ENCODE measurements at regions not wholly inside any gene's neighbourhood (a gene's known extent, or its start where the extent isn't known, plus 50 kb on each side); places are given as distances from the start of the nearest gene placed in this dataset.
A peak's percentile ranks its signal among the peaks of the same experiment; 100 is the strongest.

DNA sequence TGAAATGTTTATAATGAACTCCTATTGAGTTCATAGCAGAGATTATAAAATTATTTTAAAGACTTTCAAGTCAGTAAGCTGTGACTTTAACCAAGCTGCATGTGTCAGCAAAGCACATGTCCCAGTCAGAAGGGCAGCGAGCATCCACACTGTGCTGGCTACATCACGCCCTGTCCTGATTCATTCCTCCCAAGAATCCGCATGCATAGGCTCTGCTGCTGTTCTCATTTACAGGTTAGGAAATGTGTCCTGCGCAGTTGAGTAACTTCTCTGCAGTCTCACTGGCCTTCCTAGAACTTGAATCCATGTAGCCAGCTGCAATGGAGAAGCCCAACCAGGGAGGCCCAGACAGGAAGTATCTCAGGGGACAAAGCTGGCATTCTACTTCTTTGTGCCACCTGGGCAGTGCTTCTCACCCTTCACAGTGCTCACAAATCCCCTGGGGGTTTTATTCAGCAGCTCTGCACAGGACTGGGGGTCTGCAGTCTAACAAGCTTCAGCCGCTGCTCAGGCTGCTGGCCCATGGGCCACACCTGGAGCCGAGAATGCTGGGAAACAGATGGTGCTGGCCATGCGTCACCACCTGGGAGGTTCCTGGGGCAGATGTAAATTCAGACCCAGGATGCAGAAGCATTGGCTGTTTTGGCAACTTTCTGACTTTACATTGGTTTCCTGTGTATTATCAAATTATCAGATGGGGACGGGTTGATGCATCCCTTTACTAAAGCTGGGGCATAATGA is 192.8 kb upstream of the GDF10 start:
- DNase-seq, result no peak

DNA sequence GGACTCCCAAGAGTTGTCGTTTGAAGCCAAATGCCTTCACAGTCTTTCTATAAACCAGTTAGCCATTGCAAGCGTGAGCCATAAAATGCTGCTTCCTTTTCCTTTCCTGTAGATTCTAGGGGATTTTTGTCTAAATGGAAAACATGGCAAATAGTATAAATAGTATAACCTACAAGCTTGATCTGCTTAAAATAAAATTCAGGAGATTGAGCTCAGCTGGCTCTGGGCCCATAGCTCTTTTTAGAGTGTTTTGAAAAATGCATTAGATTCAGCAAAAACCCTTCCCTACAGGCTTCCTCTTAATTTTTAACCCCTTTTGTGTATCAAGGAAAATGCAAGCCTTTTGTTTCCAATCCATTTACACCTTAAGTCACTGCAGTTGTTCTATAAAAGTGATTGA is 190.1 kb upstream of the GDF10 start:
- DNase-seq, result no peak

DNA sequence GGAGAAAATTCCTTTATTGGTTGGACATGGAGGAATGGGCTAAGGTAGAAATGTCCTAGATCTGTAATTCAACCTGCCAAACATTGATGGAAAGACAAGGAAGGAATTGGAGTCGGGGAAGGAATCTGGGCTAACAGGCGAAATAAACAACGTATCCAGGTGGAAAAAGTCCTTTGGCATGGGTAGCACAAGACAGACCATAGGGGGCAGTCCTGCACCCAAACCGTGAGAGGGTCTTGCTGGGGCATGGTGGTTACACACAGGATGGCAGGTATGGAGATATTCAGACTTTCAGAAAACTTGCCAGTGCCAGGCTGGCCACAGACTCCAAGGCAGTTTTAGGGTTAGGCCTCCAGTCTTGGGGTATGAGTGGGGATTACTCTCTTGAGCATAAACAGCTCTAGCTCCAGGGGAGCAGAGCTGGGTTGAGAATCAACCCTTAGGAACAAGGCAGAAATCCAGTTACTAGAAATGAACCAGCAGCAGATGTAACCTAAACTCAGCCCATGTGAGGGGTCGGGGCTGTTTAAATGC is 188.6 kb upstream of the GDF10 start:
- no peak for DNase-seq

DNA sequence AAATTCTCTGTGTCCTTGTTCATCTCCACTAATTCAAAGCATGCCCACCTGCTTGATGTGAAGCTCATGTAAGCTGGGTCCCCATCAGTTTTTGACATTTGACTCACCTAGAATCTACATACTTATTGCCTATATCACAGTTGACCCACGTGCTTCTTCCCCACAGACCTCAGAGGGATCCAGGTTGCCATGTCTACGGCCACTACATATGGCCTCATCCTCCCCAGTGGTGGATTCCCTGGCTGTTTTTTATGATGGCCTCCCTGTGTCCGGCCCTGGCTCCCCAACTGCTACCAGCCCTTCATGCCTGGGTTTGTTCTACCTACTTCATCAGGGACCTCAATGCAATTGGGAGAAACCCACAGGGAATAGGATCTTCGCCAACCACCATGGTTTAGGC is 187.4 kb upstream of the GDF10 start:
- DNase-seq, result no peak

DNA sequence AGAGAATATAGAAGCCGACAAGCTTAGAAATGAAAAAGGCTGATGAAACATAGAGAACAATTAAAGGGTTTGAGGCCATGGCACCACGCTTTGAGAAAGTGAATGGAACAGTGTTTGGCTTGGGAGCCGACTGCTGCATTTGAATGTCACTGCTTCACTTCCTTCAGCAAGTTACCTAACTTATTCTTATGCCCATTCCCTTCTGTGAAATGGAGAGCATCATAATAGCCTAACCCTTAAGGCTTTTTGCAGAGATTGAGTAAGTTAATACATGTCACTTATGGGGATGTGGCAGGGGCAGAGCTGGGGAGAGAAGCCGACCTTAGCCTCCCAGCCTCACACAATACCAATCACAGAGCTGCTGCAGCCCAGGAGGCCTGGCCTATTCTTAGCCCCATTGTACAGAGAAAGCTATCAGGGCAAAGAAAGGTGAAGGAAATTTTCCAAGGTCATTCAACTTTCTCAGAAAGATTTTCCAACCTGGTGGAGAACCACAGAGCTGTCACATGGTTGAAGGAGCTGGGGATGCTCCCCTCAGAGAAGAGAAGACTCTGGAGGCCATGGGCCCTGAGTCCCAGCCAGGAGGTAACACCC is 186.0 kb upstream of the GDF10 start:
- no peak for DNase-seq

DNA sequence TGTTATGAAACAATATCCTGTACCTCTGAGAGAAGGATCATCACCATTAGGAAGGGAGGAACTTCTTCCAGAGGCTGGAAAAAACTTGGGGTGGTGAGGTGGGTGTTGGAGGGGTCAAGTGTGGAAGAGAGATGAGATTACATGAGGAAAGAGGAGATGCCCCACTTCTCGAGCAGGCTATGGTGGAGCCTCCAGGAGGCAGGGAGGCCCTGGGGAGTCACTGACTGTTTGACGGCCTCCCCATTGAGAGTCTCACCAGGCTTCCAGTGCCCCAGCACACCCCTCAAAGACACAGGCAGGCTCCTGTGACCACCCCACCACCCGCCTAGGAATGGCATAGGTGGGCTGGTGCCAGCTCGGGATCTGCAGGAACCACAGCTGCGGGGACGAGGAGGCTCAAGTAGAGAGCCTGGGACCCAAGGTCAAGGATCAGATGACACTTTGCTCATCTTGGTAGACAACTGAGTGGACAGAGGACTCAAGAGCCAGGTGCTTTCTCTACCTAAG is 185.3 kb upstream of the GDF10 start:
- no peak for DNase-seq

DNA sequence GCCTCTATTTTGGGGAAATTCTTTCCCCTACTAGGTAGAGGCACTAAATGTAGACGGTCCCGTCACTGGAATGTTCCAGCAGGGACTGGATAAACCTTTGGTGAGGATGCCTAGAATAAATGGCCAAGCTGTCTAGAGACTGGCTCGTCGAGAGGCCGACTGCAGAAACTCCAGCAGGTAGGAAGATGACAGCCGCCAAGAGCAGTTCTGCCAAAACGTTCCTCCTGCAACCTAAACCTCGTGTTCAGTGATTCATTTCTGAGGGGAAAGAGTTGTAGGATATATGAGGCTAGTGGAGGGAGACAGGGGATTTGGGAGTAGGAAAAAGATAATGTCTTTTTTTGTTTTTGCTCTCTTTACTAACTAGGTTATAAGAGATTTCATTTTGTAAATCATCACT is 184.7 kb upstream of the GDF10 start:
- no peak for DNase-seq

DNA sequence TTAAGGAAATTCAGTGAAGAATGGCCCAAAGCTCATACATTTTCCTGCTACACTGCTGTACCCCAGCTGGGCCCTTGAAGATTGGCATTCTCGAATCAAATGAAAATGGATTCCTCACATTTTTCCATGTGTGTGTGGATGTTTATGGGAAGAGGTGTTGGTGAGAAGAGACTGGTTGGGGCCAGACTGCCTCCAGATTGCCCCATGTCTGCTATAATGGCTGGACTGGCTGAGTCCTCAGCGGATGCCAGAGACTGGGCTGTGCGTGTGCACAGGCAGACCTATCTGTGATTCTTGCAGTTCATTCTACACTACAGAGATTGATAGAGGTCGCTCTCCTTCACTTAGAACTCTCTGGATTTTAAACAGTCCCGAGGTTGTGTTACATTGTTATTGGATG is 183.6 kb upstream of the GDF10 start:
- no peak for DNase-seq

DNA sequence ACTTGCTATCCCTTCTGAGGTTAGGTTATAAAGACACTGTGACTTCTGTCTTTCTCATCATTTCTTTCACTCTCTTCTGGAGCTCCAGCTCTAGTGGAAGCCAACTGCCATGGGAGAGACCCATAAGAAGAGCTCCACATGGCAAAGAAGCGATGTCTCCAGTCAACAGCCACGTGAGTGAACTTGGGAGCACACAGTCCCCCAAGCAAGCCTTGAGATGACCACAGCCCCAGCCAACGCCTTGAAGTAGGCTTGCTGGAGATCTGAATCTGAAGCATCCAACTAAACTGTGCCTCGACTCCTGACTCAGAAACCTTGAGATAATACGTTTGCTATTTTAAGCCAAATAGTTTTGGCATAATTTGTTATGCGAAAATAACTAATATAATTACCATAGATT is 181.7 kb upstream of the GDF10 start:
- no peak for DNase-seq

DNA sequence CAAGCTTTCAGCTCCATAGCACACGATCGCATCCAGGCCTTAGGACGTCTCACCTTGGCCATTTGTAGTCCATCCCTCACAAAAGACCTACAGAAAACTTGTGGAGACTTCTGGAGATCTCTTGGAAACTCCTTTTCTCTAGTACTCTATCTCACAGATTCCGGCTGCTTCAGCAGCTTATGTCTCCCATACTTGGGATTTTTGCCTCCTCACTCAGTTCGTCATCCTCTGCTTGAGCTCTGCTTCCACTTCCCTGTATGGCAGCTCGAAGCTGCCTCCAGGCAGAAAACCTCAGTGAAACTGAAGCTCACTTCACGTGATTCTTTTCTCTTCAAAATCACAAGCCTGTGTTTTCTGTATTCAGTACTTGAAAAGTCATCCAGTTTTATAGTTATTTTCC is 178.7 kb upstream of the GDF10 start:
- DNase-seq, result no peak

DNA sequence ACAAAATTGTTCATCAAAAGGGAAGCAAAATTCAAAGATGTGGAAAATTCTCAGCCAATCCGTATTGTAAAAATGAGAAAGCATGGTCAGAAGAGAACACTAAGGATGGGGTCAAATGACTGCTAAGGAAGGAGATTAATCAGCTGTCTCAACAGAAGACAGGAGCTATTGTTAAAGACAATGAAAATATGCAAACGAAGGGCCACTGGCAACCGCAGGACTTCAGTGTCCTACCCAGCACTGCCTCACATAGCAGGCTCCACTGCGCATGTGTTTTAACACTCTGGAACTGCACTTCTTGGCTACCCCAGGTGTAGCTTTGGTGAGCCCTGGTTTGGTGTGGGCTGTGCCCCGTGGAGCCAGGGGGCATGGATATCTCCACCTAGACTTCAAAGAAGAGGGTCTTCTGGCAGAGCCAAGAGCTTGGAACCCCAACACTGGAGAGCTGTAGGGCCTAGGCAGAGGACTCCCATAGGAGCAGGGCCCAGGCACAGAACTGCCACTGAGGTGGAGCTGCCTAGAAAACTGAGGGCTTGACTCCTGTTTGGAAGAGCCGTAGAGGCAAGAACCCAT is 176.2 kb upstream of the GDF10 start:
- no peak for DNase-seq

DNA sequence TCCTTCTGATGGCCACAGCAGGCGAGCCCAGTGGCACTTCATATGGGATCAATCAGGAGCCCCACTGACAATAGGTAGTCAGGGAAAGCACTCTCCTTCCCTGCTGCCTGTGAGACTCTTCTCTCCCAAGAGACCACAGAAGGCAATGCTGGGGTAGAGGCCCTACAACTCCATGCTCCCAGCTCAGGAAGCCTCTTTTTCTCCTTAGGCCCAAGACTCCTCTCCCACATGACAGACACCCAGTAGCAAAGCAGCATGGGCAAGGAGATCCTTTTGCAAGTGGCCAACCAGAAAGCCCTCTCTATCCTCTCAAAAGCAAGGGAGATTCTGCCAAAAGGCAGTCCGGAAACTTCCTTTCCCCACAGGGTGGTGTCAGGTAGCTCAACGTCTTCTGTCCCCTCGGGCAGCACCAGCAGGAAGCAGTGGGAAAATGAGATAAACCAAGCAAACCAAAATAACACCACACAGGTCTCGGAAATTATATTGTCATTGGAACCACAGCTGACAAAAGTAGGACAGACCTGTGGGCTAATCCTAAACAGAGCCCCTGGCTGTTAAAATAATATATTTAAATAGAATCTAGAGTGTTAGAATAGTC is 172.7 kb upstream of the GDF10 start:
- DNase-seq, result no peak

DNA sequence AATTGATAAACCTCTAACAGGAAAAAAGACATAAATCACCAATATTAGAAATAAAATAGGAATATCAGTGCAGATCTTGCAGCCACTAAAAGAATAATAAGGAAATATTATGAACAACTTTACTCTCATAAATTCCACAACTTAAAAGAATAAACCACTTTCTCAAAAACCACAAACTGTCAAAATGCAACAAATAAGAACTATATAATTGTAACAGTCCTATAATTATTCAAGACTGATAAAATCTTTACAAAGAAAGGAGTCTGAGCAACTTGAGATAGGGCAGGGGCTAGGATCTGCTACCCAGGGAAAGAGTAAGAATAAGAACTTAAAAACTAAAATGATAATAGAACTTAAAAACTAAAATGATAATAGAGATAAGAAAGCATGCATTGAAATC is 169.5 kb upstream of the GDF10 start:
- no peak for DNase-seq

DNA sequence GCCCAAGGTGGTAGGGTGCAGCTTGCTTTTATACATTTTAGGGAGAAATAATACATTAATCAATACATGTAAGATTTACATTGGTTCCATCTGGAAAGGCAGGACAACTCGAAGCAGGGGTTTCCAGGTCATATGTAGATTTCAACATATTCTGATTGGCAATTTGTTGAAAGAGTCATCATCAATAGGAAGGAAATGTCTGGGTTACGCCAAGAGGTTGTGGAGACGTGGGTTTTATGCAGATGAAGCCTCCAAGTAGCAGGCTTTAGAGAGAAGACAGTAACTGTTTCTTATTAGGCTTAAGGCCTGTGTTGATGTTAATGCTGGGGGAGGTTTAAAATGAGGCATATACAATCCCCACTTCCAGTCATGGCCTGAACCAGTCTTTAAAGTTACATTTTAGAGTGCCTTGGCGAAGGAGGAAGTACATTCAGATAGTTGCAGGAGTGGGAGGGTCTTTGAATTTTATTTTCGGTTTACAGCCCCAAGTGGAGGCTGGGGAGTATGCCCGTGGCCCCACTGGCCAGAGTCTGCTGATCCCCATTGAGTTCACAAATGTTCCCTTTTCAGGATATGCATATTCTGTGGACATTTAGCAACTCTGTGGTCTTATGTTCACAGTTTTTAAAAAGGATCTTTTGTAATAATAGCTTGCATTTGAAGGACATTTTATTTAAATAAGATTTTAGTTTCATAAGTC is 166.0 kb upstream of the GDF10 start:
- DNase-seq, result peak; percentile 9

DNA sequence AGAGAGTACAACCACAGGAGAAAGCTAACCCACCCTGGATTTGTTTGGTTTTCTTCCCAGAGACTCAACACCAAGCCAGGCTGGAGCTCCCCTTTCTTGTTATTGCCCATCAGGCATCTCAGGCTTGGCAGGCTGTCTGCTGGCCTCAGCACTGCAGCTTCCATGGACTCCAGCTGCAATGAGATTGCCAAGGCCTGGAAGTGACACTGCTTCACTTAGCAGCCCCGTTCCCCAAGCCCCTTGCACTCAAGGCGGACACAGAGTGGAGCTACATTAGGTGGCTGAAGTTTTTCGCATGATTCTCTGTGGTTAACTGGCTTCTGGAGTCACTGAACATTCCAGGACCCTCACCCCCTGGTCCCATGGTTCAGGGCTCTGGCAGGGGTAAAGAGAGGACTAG is 163.1 kb upstream of the GDF10 start:
- DNase-seq, result no peak

DNA sequence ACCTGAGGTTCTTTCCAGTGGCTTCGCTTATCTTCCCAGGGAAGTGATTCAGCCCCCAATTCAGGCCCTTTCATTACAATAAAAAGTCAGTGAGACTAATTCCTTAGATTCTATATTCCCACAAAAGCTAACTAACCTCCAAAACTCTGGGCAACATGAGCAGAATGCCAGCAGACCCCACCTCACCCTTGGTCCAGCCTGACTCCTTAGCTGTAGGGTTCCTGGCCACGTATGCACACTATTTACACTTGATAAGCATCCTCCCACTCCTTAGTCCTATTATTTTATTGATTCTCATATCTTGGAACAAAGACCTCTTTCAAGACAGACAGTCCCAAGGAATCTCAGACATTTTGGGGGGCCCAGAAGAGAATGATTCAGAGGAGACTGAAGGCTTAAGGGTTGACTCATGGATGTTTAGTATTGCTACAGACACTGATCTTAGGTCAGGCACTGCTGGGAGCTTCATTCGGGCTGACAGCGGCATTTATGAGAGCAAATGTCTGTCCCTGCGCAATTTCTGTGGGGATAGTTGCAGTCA is 162.6 kb upstream of the GDF10 start:
- no peak for DNase-seq

DNA sequence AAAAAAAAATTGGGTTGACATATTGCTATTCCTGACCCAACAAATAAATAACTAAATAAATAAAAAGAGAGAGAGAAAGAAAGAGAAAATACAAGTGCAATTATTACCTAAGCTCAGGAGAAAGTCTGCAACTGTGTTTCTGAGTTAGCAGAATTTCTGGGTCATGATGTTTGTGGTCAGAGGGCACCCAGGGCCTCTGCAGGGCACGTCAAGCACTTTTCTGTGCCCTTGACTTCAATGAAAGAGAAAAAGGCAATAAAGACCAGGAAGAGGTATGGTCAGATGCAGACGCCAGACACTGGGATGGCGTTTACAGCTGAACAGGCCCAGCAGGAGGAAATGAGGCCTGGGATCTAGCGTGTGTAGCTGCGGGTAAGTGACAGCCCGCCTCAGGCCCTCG is 160.9 kb upstream of the GDF10 start:
- no peak for DNase-seq

DNA sequence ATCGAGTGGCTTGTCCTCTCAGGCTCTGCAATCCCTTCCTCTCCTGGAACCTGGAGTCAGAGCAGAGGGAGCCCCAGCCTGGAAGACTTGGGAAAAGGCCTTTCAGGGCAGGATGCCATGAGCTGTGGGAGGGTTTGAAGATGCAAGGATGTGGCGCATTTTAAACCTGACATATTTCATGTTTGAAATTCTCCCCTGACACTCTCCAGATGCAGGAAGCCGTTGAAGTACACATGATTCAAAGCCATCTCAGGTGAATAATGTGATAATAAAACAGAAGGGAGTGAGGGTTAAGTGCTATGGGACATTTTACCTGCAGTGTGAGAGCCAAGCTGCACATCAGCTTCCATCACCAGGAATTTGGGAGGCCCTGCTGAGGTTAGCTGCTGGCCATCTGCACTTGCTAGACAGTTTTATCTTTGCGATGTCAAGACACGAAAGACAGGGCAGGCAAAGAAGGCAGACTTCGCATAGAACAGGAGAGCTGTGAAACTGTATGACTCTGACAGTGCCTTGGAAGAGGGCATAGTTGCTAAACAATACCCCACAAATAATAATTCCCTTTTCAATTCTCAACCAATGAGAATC is 159.1 kb upstream of the GDF10 start:
- DNase-seq, result no peak

DNA sequence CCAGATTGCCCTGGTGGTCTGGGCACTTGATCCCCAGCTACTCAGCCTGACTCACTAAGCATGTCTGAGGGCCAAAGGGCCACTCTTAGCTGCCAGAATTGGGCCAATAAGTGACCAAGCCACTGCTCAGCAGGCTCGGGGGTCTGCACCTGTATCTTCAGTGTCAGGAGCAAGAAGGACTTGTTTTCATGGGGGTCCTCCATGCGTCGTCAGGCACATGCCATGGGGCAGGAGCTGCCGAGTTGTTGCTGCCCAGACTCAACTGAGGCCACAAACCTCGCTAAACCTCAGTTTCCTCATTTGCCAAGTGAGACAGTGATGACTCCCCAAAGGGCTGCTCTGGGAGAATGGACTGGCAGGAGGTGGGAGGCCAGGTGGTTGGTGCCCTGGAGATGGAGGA is 158.6 kb upstream of the GDF10 start:
- DNase-seq, result no peak

DNA sequence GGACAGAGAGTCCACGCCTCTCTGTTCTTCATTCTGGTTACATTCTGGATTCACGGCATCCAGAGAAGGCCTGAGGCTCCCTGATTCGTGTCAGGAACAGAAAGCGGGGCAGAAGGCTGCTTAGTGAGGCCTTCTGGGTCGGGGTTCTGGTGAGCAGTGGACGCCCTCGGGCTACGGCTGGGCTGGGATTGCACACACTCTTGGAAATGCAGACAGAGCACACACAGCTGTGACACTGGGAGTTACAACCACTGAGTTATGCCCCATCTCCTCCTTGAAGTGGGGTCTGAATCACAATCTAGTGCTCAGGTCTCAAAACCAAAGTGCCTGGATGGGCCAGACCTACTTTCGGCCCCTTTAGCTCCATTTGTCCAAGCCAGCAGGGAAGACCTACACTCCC is 156.9 kb upstream of the GDF10 start:
- no peak for DNase-seq

DNA sequence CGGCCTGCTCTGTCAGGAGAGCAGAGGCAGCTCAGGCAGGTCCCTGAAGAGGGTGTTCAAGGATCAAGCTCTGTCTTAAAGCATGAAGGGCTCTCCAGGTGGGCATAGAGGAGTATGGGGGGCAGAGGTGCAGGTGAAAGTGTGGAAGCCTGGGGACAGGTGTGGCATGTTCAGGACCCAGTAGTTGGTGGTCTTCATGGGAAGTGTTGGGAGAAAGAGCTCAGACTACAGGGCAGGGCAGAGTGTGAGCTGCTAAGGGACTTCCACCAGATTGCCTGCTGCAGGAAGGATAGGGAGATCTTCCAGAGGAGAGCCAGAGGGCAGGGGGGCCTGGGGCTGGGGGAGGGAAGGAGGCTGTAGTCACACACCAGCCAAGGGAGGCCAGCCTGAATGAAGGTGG is 156.5 kb upstream of the GDF10 start:
- DNase-seq, result no peak

DNA sequence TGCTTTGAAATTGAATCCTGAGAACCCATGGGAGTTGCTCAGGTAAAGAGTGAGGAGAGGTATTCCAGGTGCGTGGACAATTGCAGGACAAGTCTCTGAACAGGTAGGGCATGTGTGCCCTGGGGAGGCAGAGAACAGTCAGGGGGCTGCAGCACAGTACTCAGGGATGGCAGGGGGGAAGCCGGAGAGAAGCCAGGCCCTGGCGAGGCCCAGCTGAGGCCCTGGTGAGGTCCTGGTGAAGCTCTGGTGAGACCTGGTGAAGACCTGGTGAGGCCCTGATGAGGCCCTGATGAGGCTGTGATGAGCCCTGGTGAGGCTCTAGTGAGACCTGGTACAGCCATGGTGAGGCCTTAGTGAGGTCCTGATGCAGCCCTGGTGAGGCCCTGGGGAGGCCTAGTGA is 155.5 kb upstream of the GDF10 start:
- no peak for DNase-seq
